Activated naive CD8-positive, alpha-beta T cell treated with anti-CD3 and anti-CD28 coated beads, Interleukin-2, amount 50 U/mL, for 24 hours (primary cell): ENCODE measurements at regions not wholly inside any gene's neighbourhood (a gene's known extent, or its start where the extent isn't known, plus 50 kb on each side); places are given as distances from the start of the nearest gene placed in this dataset.

Source experiments
- ATAC-seq: fragments of 150-1000 bp; cut with Tn5 transposase; one replicate; pipeline ENCODE4 v1.10.0; 2021
- DNase-seq: peaks from one replicate; pipeline ENCODE4 v3.0.0; 2021
- H3K27ac Mint-ChIP-seq: one replicate; pipeline ENCODE4 v1.8.0; 2021; ENCODE audit warnings: mild to moderate bottlenecking, mixed read lengths
- H3K27me3 Mint-ChIP-seq: one replicate; pipeline ENCODE4 v1.8.0; 2021; ENCODE audit warnings: mixed read lengths
- H3K36me3 Mint-ChIP-seq: one replicate; pipeline ENCODE4 v1.8.0; 2021; ENCODE audit warnings: low read depth, mixed read lengths
- H3K4me1 Mint-ChIP-seq: one replicate; pipeline ENCODE4 v1.8.0; 2021; ENCODE audit warnings: mixed read lengths
- H3K4me3 Mint-ChIP-seq: one replicate; pipeline ENCODE4 v1.8.0; 2021; ENCODE audit warnings: mild to moderate bottlenecking, moderate library complexity, mixed read lengths
- H3K9me3 Mint-ChIP-seq: one replicate; pipeline ENCODE4 v1.8.0; 2021; ENCODE audit warnings: mixed read lengths

DNA sequence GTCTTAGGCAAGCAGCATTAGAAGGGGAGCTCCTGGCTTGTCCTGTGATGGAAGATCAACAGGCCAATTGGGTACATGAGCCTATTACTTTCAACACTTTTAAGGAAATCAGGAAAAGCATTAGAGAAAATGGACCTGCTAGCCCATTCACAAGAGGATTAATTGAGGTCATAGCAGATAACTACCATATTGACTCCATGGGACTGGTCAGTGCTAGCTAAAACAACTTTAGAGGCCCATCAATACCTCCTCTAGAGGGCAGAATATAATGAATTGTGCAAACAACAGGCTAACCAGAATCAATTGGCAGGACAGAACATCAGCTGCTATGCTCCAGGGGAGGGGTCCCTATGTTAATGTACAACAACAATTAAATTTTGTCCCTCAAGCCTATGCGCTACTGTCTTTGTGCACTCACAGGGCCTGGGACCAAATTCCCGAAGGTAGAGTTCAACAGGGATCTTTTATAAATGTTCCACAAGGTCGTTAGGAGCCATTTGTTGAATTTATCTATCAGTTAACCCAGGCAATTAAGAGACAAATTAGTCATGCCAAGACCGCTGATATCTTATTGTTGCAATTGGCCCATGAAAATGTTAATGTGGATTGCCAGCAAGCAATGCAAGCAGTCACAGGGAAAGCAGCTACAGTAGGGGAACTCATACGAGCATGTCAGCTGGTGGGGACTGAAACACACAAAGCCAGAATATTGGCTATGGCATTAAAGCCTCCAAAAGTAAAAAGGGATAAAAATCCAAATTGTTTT, 106.6 kb upstream of the BTN3A2 start:
- ATAC-seq (no peak), DNase-seq (no peak)
- H3K4me1 Mint-ChIP-seq: peaks cover 3% of the 10 kb centered on the region
- H3K27me3 Mint-ChIP-seq: no peaks in the 10 kb centered on the region
- H3K9me3 Mint-ChIP-seq: no peaks in the 10 kb centered on the region
- H3K36me3 Mint-ChIP-seq: no peaks in the 10 kb centered on the region
- no peak overlapping the region for H3K4me3 Mint-ChIP-seq
- H3K27ac Mint-ChIP-seq: no peak overlapping the region

DNA sequence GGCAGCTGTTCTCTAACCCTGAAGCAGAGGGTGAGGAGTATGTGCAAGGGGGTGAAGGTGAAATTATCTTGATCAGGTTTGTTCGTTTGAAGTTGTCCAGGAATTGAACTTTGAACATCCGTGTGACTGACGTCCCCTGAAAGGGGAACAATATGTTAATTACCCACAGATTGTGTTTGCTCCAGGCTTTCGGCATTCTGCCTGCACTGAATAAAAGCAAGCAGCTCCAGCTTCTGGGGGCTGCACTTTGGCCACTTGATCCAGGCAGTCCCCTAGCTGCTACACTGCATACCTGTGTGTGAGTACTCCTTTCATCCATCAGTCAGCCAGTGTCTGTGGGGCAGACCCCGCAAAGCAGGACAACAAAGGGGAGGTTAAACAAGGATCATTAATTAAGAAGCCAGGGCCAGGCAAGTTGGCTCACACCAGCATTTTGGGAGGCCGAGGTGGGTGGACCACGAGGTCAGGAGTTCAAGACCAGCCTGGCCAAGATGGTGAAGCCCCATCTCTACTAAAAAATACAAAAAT, 104.8 kb upstream of the BTN3A2 start:
- no peak for ATAC-seq
- no peaks in the 10 kb centered on the region for H3K27me3 Mint-ChIP-seq
- no peak overlapping the region for H3K27ac Mint-ChIP-seq
- no peak overlapping the region for H3K4me3 Mint-ChIP-seq
- no peaks in the 10 kb centered on the region for H3K36me3 Mint-ChIP-seq
- no peaks in the 10 kb centered on the region for H3K9me3 Mint-ChIP-seq
- no peaks in the 10 kb centered on the region for H3K4me1 Mint-ChIP-seq
- DNase-seq: no peak

DNA sequence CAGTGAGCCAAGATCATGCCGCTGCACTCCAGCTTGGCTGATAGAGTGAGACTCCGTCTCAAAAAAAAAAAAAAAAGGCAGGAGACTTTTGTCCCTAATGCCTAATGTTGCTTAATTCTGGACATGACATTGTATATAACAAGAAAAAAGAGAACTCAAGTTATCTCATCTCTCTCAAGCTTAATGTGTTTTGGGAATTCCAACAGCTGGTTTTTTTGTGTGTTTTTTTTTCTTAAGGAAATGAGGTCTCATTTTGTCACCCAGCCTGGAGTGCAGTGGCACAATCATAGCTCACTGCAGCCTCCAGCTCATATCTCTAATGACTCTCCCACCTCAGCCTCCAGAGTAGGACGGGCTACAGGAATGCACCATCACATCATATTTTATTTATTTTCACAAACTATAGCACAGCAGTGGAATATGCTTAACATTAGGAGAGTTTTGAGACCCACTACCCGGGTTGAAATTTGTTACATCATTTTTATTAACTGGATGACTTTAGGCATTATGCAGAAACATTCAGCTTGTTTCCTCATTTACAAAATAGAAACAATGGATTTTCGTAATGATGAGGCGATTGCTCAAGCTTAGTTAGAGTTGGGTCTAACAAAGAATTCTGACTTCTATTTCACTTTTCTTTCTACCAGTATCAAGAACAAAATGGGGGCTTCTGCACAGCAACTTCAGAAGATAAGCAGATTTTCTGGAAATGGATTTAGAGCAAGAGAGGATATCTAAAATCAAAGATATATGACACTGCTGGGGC, 104.1 kb upstream of the BTN3A2 start:
- no peak for DNase-seq
- Mint-ChIP-seq H3K36me3 (no peaks in the 10 kb centered on the region), H3K9me3 (no peaks in the 10 kb centered on the region), H3K27me3 (no peaks in the 10 kb centered on the region), H3K27ac (no peak overlapping the region), H3K4me3 (no peak overlapping the region), H3K4me1 (no peaks in the 10 kb centered on the region)
- no peak for ATAC-seq

DNA sequence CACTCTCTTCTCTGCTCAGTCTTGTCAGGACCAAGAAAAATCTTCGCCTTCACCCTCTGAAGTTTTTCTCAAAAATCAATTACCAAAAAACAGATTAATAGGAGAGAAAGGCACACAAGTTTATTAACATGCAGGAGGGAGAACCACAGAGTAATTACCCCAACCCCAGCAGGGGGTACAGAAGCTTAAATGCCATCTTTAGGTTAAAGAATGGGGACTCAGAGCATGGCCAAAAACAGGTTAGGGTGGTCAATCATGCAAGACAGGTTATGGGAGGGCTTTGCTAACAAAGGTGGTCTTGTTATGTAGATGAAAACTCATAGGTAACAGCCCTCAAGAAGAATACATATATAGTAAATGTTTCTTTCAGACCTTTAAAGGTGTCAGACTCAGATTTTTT, 100.5 kb upstream of the BTN3A2 start:
- H3K36me3 Mint-ChIP-seq: no peaks in the 10 kb centered on the region
- H3K9me3 Mint-ChIP-seq: no peaks in the 10 kb centered on the region
- H3K27me3 Mint-ChIP-seq: no peaks in the 10 kb centered on the region
- DNase-seq (no peak), ATAC-seq (no peak)
- peaks cover 8% of the 10 kb centered on the region for H3K4me1 Mint-ChIP-seq
- no peak overlapping the region for H3K4me3 Mint-ChIP-seq
- H3K27ac Mint-ChIP-seq: no peak overlapping the region

DNA sequence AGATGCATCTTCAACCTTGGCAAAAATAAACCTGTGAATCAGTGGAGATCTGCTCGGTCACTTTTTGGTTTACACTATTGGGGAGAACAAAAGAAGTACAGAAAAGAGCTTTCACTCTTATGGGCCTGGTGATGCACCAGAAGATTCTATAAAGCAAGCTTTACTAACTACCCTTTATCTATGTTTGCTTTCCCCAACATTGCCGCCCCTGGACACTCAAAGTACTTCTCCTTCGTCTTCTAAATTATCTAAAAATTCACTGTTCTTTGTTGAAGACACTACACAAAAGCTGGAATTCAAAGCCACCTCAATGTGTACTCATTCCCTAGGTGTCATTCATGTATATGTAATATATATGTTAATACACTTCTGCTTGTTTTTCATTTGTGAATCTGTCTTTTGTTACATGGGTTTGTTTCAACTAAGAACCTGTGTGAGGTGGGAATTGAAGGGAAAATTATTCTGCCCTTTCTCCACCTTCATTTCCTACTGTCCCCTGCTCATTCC, 97.9 kb upstream of the BTN3A2 start:
- peaks cover 3% of the 10 kb centered on the region for H3K27me3 Mint-ChIP-seq
- ATAC-seq (no peak), DNase-seq (no peak)
- peaks cover 3% of the 10 kb centered on the region for H3K36me3 Mint-ChIP-seq
- no peak overlapping the region for H3K4me3 Mint-ChIP-seq
- no peaks in the 10 kb centered on the region for H3K9me3 Mint-ChIP-seq
- no peak overlapping the region for H3K27ac Mint-ChIP-seq
- H3K4me1 Mint-ChIP-seq: peaks cover 20% of the 10 kb centered on the region

DNA sequence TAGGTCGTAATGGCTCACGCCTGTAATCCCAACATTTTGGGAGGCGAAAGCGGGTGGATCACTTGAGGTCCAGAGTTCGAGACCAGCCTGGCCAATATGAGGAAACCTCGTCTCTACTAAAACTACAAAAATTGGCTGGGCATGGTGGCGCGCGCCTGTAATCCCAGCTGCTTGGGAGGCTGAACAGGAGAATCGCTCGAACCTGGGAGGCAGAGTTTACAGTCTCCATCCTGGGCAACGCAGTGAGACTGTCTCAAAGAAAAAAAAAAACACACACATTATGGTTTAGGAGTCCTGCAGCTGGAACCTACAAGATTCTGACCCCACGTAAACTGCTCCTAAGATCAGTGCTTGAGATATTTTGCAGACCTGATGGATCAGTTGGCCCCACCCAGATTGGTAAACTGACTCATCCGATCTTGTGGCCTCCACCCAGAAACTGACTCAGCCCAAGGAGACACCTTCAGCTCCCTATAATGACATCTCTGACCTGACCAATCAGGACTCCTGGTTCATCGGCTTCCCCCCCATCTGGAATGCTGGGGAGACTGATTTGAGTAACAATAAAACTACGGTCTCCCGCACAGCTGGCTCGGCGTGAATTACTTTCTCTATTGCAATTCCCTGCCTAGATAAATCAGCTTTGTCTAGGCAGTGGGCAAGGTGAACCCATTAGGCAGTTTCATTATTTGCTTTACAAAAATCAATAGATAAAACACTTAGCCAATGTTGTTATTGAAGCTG, 96.2 kb upstream of the BTN3A2 start:
- Mint-ChIP-seq H3K27ac (peak overlapping the region; percentile 22), H3K9me3 (no peaks in the 10 kb centered on the region), H3K36me3 (peaks cover 3% of the 10 kb centered on the region), H3K4me1 (peaks cover 20% of the 10 kb centered on the region), H3K27me3 (peaks cover 3% of the 10 kb centered on the region), H3K4me3 (peak overlapping the region; percentile 22)
- ATAC-seq (peak; percentile 16), DNase-seq (peak; percentile 39)

DNA sequence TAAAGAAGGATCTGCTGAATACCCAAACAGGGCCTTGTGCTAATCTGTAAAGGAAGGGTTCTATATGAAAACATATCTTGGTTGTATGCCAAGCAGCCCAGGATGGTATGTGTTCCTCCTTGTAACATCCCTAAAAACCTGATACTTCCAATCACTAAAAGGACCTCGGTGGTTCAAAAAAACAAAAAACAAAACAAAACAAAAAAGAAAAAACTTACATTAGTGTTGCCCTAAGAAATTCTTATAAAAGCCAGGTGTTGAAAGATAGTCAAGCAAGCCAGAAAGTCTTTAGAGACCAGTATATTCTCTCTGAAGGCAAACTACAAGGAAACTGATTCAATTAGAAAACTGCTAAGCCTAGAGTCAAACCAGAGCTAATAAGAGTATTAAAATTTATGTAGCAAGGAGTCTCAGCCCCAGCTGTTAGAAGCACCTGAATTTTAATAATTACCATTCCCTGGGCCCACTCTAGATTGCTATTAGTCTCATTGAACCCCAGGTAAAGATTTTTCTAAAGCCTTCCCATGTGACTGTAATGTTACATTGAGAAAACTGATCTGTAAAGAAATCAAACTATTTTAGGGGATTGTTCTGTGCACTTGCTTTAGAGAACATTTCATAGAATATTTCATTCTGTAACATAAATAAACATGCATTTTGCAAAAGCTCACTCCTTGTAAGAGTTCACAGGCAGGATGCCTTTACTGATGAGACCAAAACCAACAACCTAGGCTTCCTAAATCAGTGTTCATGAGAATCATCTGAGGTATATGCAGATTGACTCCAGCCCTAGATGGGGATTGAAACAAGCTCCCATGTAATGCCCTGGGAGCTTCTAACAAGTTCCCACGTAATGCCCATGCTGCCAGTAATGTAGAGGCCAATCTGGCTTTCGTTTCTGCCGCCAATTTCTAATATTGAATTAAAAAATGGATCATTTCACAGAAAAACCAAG, 95.2 kb upstream of the BTN3A2 start:
- DNase-seq: no peak
- ATAC-seq: no peak
- Mint-ChIP-seq H3K4me1 (peaks cover 21% of the 10 kb centered on the region), H3K27ac (peak overlapping the region; percentile 47), H3K9me3 (no peaks in the 10 kb centered on the region), H3K27me3 (peaks cover 3% of the 10 kb centered on the region), H3K4me3 (no peak overlapping the region), H3K36me3 (peaks cover 3% of the 10 kb centered on the region)

DNA sequence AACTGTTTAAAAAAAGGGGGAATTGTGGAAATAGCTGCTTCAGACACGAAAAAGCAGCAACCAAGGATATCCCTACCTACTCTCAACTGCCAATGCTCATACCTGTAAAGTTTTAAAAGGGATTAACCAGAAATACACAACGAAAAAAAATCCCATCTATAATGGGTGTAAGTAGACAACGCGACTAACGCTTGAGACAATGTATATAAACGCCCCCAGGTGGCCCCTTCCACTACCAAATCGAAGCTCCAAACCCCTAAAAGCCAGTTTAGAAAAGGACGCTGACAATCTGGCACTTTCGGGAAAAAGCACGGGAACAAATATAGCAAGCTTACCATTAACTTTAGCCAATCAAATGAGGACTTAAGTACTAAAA, 94.5 kb upstream of the BTN3A2 start:
- peak; percentile 33 for DNase-seq
- Mint-ChIP-seq H3K27me3 (peaks cover 3% of the 10 kb centered on the region), H3K4me1 (peaks cover 24% of the 10 kb centered on the region), H3K4me3 (no peak overlapping the region), H3K9me3 (no peaks in the 10 kb centered on the region), H3K27ac (no peak overlapping the region), H3K36me3 (peaks cover 3% of the 10 kb centered on the region)
- ATAC-seq: no peak

DNA sequence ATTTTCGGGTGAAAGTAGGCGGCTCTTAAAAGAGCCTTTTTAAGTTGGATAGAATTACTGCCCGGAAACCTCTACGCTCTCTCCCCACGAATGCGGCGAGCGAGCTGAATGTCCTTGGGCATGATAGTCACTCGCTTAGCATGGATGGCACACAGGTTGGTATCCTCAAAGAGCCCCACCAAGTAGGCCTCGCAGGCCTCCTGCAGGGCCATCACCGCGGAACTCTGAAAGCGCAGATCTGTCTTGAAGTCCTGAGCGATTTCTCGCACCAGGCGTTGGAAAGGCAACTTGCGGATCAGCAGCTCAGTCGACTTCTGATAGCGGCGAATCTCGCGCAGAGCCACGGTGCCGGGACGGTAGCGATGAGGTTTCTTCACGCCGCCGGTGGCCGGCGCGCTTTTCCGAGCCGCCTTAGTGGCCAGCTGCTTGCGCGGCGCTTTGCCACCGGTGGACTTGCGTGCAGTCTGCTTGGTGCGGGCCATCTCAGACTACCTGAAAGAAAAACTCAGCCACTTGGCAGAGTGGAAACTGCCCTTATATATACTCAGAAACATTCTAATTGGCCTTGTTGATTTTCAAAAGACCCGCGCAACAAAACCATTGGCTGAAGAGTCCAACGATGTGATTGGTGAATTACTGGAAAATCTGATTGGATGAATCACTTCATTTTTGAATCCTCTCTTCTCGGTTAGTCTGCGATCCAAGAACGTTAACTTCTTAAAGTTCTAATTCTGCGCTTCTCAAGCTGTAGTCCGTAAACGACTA, 93.9 kb upstream of the BTN3A2 start:
- no peak overlapping the region for H3K27ac Mint-ChIP-seq

DNA sequence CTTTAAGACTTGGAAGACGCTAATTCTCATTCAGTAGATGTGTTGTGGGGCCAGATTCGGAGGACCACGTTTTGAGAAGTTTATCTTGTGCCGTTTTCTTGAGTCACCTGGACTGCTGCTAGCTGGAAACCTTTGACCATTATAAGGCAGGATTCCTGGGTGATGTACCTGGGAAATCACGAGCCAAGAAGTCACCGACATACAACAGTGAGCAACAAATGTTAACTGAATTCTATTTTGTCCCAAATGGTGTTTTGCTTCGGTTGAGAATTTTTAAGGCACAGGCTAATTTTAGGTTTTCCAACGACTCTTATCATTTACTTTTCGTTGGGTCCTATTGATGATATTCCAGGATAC, 93.4 kb upstream of the BTN3A2 start:
- H3K4me3 Mint-ChIP-seq: no peak overlapping the region
- H3K9me3 Mint-ChIP-seq: no peaks in the 10 kb centered on the region
- DNase-seq: no peak
- H3K27me3 Mint-ChIP-seq: peaks cover 3% of the 10 kb centered on the region
- H3K27ac Mint-ChIP-seq: no peak overlapping the region
- H3K36me3 Mint-ChIP-seq: peaks cover 3% of the 10 kb centered on the region
- ATAC-seq: no peak
- H3K4me1 Mint-ChIP-seq: peaks cover 31% of the 10 kb centered on the region

More for the DNA sequence above, 93.9 kb upstream of the BTN3A2 start:
- DNase-seq (peak; percentile 80), ATAC-seq (peak; percentile 40)
- no peak overlapping the region for H3K4me3 Mint-ChIP-seq
- H3K36me3 Mint-ChIP-seq: peaks cover 3% of the 10 kb centered on the region
- H3K9me3 Mint-ChIP-seq: no peaks in the 10 kb centered on the region
- H3K4me1 Mint-ChIP-seq: peaks cover 30% of the 10 kb centered on the region
- peaks cover 3% of the 10 kb centered on the region for H3K27me3 Mint-ChIP-seq

DNA sequence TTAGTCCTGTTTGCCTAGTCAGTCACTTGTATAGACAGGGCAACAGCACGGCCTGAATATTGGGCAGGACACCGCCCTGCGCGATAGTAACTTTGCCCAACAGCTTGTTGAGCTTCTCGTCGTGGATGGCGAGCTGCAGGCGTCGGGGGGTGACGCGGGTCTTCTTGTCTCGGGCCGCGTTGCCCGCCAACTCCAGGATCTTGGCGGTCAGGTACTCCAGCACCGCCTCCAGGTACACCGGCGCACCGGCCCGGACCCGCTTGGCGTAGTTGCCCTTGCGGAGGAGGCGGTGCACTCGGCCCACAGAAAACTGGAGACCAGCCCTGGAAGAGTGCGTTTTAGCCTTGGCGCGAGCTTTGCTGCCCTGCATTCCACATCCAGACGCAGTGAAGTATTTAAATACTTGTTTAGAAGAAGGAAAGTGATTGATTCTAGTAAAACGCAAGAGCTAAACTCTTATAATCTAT, 92.8 kb upstream of the BTN3A2 start:
- H3K9me3 Mint-ChIP-seq: no peaks in the 10 kb centered on the region
- H3K36me3 Mint-ChIP-seq: peaks cover 3% of the 10 kb centered on the region
- H3K4me3 Mint-ChIP-seq: no peak overlapping the region
- H3K27ac Mint-ChIP-seq: no peak overlapping the region
- peaks cover 31% of the 10 kb centered on the region for H3K4me1 Mint-ChIP-seq
- DNase-seq: peak; percentile 60
- H3K27me3 Mint-ChIP-seq: peaks cover 3% of the 10 kb centered on the region
- peak; percentile 7 for ATAC-seq

DNA sequence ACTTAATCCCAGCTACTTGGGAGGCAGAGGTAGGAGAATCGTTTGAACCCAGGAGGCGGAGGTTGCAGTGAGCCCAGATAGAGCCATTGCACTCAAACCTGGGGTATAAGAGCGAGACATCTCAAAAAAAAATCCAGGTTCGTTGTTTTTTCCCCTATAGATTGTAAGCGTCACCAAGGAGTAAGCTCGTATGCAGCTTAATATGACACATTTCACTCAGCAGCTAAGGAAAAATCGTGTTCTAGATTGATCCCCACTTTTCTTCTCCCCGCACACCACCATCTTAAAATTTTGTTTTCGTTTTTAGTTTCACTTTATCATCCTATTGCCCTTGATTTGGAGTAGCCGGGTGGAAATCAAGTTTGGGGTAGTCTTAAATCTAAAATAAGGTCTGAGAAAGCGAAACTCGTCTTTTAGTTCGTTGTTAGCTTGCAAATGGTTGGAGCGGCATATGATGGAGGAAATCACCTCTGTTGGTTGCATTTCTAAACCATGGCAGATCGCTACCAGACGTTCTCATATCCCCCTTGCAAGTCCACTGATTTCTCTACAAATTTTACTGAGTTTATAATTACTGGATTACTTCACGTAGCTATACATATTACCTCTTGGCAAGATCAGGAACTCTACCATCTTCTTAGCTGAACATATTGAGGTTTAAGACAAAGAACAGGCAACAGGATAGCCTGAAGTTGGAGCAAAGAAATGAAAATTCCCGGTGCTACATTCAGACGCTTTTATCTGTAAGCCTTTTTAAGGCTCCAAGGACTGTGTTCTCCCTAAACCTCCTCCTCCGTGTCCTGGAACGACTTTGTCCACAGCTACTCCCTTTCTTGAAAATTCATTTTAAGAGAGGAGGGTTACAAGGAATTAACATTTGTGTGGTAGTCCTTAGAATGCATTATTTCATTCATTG, 91.1 kb upstream of the BTN3A2 start:
- Mint-ChIP-seq H3K36me3 (peaks cover 3% of the 10 kb centered on the region), H3K27ac (no peak overlapping the region), H3K4me1 (peaks cover 29% of the 10 kb centered on the region), H3K4me3 (no peak overlapping the region), H3K27me3 (peaks cover 3% of the 10 kb centered on the region), H3K9me3 (no peaks in the 10 kb centered on the region)
- DNase-seq (no peak), ATAC-seq (peak; percentile 4)
